GM18519 (cell line): ENCODE measurements at regions not wholly inside any gene's neighbourhood (a gene's known extent, or its start where the extent isn't known, plus 50 kb on each side); places are given as distances from the start of the nearest gene placed in this dataset.

Experiments
- ATAC-seq: cut with Tn5 transposase; IDR thresholded peaks from one replicate; pipeline ENCODE4 v1.9.1; 2021; ENCODE audit warnings: mild to moderate bottlenecking, moderate library complexity; ENCODE audit not compliant: unreplicated experiment, low FRiP score

DNA sequence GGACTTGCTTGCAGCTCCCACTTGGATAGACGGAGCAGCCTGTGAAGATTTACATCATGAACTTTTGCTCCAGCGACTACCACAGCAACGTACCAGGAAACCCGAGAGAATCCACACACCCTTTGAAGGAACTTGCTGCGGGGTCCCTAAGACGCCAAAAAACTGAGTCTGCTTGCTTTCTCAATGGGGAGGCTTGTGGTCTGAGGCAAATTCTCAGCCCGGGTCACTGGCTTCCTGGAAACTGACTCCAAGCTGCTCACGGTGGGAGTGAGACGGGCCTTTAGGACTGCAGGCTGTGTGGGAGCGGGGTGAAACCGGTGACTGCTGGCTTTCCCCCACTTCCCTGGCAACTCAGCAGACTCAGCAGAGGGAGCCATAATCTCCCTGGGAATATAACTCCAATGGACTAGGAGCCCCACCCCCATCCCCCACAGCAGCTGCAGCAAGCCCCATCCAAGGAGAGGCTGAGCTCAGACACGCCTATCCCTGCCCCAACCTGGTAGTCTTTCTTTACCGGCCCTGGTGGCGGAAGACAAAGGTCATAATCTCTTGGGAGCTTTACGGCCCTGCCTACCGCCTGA, 466.0 kb downstream of the CAAP1 start:
- ATAC-seq: no peak

DNA sequence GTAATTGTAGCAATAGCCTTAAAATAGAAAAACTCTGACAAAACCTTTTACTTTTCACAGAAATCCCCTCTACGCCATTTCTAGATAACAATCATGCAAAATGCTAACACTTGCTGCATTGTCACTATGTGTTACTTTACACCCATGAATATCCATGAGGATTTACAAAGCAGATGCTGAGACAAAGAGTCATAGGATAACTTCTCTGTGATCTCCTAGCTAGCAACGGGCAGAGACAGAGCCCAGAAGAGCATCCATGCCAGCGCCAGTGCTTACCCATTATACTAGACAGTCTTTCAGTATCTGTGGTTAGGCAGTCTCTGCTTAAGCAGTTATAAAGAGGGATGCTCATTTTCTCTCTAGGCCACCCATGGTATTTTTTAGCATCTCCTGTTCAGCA, 474.1 kb downstream of the CAAP1 start:
- no peak for ATAC-seq

DNA sequence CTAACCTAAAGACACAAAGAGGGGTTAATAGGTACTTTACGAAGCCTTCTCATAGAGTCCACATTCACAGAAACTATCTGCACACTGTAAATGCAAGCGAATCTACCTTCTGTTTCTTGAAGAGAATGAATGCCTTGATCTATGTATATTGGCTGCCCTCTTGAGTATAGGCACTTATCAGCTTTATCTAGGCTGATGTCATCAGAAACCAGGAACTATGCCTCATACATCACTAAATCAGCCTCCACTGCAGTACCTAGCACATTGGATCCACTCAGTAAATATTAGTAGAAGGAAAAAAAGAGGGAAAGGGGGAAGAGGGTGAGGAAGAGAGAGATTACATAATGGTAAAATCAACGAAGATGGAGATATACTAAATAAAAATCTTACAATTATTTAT, 477.1 kb downstream of the CAAP1 start:
- no peak for ATAC-seq

DNA sequence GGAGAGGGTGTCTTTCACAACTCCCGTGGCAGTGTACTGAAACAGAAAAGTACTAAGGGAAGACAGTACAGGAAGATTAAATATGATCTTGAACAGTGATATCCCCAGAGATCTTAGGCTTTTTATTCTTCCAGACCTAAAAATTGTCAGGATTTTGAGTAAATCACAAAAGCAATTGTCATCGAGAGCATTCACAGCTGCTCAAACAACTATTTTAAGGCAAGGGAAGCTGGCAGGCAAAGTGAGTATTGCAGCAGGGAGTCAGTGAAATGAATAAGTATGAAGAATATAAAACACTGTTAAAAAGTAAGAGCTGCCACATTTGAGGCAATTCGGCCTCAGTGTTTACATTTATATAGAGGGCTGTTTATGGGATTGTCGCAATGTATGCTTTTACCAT, 479.0 kb downstream of the CAAP1 start:
- ATAC-seq: no peak

DNA sequence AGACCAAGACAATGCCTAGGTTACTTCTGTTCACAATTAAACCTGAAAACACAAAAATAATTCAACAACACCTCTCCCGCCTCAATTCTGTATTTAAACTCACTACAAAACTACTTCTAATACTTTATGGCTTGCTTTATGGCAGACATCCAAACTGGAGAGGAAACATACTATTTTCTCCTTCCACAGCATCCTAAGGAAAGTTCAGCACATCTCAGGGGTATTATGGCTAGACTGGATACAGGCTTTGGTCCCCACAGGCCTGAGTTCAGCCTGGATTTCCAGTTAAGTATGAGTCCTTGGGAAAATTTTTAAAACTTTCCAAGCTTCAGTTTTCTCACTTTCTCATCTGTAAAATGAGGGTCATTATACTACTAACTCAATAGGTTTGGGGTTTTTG, 480.2 kb downstream of the CAAP1 start:
- no peak for ATAC-seq

DNA sequence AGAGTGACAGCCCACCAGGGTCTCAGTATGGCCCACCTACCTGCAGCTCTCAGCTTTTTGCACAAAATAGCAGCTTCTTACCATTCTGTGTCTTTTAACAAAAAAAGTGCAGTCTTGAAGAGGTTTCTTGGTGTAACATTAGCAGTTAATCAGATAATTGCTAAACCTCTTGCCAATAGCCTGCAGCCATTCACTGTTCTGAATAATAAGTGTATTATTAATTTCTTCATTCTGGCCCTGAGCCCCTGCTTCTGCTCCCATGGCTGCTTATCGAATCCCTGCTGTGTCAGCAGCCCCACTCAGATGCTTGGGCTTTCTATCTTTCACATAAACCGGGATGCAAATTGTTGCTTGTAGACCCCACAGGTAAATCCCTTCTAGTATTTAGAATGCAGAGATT, 485.9 kb downstream of the CAAP1 start:
- no peak for ATAC-seq

DNA sequence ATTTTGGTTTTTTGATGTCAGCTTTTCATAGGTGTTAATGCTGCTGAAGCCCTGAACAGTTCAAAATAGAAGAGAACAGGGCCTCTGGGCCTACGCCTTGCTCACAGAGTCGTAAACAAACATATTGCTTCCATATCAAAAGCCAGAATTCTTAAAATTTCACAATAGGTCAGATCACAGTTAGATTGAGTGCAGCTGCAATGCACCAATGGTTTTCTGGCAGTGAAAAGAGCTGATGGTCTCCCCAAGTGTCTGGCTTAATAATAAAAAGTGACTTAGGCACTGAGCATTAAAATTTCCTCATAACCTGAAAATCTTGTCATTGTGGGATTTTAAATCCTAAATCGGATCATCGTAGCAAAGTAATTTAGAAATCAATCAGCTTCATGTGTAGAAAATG, 493.0 kb downstream of the CAAP1 start:
- no peak for ATAC-seq

DNA sequence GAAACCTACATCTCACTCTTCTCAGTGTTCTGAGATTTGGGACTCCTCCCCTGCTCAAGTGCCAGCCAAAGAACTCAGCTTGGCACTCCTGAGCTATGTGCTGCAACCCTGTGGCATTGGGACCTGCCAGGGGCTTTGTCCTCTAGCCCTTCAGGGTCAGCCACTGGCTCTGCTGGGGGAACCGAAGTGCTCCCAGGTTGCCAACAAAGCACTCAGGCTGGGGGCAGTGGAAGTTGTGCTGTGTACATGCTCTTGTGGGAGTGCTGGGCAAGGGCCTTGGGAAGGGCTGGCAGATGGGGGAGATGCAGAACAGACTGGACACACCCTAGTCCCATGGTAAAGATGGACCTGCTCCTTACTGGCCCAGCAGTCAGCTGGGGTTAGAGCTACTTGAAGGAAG, 498.6 kb downstream of the CAAP1 start:
- ATAC-seq: no peak

DNA sequence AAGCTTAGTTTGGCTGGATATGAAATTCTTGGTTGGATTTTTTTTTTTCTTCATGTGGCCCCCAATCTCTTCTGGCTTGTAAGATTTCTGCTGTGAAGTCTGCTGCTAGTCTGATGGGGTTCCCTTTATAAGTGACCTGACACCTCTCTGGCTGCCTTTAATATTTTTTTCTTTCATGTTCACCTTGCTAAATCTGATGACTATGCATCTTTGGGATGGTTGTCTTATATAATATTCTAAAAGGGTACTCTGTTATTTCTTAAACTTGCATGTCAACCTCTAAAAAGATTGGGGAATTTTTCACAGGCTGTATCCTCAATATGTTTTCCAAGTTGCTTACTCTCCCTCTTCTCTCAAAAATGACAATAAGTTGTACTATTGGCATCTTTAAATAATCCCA, 500.0 kb downstream of the CAAP1 start:
- no peak for ATAC-seq

DNA sequence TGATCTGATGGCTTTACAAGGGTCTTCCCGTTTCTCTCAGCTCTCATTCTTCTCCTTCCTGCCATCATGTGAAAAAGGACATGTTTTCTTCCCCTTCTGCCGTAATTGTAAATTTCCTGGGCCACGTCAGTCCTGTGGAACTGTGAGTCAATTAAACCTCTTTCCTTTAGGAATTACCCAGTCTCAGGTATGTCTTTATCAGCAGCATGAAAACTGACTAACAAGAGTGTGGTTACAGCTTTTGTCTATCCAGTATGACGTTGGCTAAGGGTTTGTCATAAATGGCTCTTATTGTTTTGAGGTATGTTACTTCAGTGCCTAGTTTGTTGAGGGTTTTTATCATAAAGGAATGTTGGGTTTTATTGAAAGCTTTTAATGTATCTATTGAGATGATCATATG, 501.6 kb downstream of the CAAP1 start:
- no peak for ATAC-seq

DNA sequence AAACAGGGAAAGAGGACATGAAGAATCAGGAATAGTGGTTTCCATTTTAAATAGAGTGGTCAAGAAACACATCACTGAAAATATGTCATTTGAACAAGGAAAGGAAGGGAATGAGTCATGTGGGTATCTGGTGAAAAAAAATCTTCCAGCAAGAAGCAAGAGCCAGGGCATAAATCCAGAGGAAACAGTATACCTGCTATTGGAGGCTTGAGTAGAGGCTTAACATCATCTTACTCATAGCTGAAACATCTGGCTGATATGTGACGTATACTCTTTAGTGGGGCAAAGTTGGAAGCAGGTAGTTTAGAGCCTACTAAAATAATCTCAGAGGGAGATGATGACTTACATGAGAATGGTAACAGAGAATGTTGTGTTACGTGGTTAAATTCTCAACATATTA, 517.2 kb downstream of the CAAP1 start:
- ATAC-seq: no peak

DNA sequence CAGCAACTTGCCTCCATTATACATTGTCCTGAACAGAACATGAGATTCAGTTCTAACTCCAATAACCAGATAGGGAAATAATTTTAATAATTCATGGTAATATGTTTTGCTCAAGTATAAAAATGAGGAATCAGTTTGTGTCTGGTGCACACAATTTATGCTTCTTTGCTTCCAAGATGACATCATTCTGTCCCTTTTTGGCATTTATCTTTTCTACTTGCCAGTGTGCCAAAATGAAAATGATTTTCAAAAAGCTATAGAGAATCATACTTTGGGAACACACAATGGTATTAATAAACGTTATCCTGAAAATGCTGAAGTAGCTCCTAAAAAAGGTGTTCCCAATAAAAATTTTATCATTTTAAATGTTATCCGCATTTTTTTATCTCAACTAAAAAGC, 519.0 kb downstream of the CAAP1 start:
- ATAC-seq: no peak

DNA sequence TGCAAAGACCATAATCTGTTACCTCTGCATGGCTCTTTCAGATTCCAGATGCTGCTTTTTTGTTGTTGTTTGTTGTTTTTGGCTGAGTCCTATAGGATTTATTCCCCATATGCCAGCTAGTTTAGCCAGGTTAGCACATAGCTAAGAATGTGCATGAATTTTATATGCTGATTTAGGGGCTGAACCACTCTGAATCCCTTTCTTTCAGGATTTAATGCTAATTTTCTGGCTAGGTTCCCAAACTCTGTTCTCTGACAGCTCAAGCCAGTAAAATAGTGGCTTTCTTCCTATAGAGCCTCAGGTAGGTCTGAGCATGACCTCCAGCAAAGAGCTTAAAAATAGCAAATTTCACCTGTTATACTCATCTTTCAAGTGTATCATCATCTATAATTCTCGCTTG, 521.4 kb downstream of the CAAP1 start:
- ATAC-seq: no peak

DNA sequence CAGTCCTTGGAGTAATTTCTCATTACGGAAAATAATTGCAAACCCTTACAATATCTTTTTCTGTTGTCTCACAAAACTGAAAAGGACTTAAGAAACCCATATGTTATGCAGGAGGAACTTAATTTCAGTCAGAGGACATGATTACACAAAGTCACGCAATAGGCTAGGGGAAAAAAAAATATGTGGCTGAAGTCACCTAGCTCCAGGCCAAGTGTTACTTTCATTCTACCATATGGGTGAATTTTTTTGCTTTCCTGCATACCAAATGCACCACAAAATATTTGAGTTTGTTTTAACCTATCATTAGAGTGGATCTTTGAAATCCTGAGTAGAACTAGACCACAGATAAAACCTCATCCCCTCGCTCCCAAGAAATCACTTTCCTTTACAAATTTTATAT, 523.5 kb downstream of the CAAP1 start:
- no peak for ATAC-seq

DNA sequence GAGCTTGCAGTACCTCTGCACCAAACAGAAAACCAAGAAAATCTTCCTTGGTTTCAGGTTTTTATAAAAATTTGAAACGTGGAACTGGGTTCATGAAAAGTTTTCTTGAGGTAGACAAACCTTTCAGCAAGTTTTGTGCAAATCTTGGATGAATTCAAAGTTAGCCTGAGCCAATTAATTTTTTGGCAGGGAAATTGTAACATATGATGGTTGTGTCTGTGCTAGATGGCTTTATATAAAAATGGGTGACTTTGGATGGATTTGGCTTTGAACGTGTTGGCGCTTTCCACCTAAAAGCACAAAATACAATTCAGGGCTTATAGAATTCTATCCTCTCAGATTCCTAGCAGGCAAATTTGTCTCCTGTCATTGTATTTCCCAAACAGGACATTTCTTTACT, 524.4 kb downstream of the CAAP1 start:
- no peak for ATAC-seq

DNA sequence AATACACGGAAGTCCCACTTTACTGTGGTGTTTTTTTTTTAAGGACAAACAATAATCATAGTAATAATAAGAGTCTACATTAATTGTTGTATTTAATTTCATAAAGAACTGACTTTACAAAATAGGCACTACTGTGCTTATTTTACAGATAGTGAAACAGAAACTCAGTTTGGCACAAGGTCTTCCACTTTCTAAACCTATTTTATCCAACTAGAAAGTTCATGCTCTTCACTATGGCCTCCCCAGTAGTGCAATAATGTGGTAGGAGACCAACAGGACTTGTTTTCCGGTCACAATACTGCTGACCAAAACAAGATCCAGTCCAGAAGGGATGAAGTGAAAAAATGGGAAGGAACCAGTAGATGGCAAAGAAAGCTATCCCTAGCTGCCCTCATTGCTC, 531.6 kb downstream of the CAAP1 start:
- ATAC-seq: no peak

DNA sequence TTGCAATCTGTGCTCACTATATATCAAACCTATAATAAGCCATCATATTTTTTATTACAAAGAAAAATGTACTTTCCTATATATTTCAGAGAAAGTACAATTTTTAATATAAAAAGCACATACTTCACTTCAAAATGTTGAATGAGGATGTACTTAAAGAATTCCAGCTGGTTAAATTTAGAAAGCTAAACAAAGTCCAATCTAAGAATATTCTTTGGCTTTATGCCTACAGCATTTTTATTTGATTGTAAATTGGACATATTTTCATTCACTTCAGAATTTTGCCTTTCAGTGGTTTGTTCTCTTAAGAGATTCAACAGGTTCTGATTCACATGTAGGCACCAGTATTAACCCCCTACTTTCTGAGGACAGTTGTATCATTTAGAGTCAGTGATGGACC, 533.8 kb downstream of the CAAP1 start:
- no peak for ATAC-seq

DNA sequence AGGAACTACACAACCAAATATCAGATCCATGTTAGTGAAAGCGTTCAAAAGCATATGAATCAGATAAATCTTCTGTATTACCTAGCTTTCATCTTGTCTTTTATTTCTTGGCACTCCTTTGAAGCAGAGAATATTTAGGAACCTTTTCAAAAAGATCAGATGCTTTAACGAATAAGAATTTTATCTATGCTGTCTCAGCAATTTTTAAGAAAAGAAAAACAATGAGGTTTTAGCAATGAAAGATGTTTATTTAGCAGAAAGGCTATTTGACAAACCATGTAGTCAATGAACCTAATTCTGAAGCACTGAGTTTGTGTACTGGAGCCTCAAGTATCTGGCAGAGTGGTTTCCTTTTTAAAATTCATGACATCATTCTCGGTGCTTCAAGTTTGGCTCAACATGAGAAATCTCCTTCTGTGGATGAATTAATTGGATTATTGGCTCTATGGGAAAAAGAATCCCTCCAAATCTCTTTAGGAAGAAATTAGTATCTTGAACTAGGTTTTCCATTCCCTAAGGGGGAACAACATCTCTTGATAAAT, 534.7 kb downstream of the CAAP1 start:
- no peak for ATAC-seq

DNA sequence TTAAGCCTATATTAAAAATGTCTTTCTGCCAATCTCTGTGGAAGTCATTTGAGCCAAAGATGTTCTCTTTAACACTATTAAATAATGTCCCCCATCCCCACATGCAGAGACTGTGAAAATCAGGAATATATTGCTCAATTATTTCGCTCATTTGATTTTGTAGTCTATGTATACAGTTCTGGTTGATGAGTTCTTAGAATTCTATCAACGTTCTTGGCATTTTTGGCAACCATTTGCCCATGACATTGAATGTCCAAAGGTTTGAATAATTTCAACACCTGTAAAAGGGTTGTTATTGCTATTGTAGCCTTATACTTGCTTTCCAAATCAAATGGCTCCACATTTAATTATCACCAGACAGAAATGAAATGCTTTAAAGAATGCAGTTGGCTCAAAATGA, 536.1 kb downstream of the CAAP1 start:
- no peak for ATAC-seq

DNA sequence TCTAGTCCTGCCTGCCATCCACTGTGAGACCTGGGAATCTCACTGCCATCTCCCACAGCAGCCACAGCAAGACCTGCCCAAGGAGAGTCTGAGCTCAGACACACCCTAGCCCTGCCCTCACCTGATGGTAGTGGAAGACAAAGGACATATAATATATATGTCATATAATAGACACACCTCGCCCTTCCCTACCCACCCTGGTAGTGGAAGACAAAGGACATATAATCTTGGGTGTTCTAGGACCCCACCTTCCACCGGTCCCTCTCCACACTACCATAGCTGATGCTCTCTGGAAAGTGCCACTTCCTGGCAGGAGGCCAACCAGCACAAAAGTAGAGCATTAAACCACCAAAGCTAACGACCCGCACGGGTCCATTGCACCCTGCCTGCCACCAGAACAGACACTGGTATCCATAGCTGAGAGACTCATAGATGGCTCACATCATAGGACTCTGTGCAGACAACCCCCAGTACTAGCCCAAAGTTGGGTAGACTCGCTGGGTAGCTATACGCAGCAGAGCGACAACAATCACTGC, 545.6 kb downstream of the CAAP1 start:
- ATAC-seq: no peak

DNA sequence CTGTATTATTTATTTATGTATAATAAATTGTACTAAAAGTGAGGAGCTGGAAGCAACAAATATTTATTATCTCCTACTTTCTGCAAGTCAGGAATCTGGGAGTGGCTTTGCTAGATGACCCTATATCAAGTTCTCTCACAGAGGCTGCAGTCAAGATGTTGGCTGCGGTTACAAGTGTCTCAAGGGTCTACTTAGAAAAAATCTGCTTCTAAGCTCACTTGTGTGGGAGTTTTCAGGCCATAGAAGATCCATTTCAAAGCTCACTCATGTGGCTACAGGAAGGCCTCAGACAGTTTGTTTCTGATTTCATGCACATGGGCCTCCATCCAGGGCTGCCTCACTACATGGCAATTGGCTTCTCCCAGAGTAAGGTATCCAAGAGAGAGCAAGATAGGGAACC, 551.1 kb downstream of the CAAP1 start:
- ATAC-seq: no peak

DNA sequence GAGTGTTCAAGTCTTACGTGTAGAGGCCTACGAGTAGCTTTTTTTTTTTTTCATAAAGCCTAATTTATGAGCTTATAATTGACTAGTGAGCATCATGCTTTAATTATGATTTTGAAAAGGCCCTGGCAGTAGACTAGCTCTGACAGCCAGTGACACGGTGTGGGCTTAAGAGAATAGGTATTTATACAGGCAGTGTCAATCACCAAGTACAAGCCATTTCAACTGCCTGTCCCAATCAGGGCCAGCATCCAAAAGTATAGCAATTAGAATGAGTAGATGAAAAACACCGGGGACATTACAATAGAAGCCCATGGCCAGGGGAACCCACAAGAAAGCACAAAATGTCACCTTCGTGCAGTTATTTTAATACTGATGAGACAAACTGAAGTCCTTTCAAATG, 552.8 kb downstream of the CAAP1 start:
- no peak for ATAC-seq

DNA sequence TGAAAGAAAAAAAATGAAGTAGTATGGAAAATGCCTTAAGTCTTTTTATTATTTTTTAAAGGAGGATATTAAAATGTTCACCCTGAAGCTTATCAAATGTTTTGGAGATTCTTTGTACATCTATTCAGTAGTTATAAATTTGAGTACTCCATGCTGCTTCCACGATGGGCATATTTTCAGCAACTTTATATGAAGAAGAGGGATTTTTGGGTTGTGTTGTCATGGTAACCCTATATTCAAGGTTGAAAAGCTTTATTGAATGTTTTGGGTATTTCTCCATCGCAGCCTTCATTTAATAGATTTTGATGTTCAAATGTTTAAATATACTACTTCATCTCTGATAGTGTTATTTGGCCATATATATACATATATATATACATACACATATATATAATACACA, 557.5 kb downstream of the CAAP1 start:
- no peak for ATAC-seq
